ENCODE measurements at regions not wholly inside any gene's neighbourhood (a gene's known extent, or its start where the extent isn't known, plus 50 kb on each side); places are given as distances from the start of the nearest gene placed in this dataset.
"Not testable (repeated sequence)": the region's sequence is repeated elsewhere in the genome, so short reads cannot be mapped to it uniquely, and the experiment has no call there.

DNA sequence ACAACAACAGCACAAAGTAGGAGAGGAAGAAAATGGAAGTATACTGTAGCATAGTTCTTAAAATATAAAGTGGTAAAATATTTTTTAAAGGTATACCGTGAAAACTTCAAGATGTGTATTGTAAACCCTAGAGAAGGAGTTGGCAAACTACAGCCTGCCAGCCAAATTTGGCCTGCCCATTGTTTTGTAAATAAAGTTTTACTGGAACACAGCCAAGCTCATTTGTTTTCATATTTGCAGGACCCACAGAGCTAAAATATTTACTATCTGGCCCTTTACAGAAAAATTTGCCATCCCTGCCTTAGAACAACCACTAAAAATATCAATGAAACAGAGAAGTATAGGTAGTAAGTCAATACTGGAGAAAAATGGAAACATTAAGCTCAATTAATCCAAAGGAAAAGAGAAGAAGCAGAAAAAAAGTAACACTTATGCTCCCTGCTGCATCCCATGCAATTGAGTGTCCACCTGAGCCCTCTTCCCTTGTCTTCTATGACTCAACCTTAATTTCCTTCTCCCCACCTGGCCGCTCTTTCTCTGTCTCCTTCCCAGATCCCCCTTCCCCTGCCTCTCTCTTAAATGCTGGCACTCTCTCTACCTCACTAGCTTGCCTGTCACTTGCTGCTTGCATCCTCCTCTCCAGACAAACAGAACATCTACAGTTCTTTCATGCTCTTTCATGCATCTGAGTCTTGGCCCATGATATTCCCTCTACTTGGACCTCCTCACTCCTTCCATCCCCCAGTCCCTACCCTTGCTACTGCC, 50.6 kb upstream of the FER start:
- Mint-ChIP-seq H3K36me3 (ENCODE audit: low read depth) (no peaks in the 10 kb centered on the region), H3K9me3 (no peaks in the 10 kb centered on the region), H3K27ac (no peak overlapping the region), H3K27me3 (ENCODE audit: low read depth, poor library complexity) (no peaks in the 10 kb centered on the region), H3K4me3 (no peak overlapping the region), H3K4me1 (no peaks in the 10 kb centered on the region)
- no peak for DNase-seq
- TF ChIP-seq, protein P1, sequence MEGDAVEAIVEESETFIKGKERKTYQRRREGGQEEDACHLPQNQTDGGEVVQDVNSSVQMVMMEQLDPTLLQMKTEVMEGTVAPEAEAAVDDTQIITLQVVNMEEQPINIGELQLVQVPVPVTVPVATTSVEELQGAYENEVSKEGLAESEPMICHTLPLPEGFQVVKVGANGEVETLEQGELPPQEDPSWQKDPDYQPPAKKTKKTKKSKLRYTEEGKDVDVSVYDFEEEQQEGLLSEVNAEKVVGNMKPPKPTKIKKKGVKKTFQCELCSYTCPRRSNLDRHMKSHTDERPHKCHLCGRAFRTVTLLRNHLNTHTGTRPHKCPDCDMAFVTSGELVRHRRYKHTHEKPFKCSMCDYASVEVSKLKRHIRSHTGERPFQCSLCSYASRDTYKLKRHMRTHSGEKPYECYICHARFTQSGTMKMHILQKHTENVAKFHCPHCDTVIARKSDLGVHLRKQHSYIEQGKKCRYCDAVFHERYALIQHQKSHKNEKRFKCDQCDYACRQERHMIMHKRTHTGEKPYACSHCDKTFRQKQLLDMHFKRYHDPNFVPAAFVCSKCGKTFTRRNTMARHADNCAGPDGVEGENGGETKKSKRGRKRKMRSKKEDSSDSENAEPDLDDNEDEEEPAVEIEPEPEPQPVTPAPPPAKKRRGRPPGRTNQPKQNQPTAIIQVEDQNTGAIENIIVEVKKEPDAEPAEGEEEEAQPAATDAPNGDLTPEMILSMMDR (IDR thresholded peaks at IDR 0.05), result no peak

DNA sequence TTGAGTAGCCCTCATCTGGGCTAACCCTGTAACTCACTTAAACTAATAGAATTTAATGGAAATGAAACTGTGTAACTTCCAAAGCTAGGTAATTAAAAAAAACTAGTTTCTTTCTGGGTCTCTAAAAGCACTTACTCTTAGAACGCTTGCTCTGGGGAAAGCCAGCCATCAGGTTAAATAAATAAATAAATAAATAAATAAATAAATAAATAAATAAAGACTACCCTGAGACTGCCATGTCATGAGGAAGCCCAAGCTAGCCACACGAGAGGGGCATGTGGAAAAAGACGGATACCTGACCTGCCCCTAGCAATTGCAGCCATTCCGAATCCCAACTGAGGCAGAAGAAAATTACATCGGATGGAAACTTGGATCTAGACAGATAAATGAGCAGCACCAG, 51.3 kb upstream of the FER start:
- TF ChIP-seq, protein P1 (IDR thresholded peaks at IDR 0.05), result no peak

DNA sequence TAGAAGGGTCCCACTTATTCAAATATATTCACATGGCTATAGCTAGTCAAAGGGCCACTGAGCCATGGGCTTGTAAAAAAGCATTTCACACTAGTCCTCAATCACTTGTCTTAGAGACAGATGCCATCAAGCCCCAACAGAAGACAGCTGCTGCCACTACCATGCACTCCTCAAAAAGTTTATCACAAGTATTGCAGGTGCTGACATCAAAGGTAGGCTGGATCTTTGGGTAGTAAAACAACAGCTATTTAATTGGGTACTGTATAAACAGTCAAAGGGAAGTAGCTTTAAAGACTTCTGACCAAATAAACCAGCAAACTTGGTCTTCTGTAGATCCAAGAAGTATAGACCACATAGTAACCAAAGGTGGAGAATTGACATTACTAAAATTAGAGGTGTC, 59.2 kb upstream of the FER start:
- peaks cover 13% of the 10 kb centered on the region for H3K4me1 Mint-ChIP-seq

More for the DNA sequence above, 51.3 kb upstream of the FER start:
- Mint-ChIP-seq H3K27ac (no peak overlapping the region), H3K36me3 (ENCODE audit: low read depth) (no peaks in the 10 kb centered on the region), H3K4me3 (no peak overlapping the region), H3K27me3 (ENCODE audit: low read depth, poor library complexity) (no peaks in the 10 kb centered on the region), H3K9me3 (no peaks in the 10 kb centered on the region), H3K4me1 (no peaks in the 10 kb centered on the region)
- no peak for DNase-seq

DNA sequence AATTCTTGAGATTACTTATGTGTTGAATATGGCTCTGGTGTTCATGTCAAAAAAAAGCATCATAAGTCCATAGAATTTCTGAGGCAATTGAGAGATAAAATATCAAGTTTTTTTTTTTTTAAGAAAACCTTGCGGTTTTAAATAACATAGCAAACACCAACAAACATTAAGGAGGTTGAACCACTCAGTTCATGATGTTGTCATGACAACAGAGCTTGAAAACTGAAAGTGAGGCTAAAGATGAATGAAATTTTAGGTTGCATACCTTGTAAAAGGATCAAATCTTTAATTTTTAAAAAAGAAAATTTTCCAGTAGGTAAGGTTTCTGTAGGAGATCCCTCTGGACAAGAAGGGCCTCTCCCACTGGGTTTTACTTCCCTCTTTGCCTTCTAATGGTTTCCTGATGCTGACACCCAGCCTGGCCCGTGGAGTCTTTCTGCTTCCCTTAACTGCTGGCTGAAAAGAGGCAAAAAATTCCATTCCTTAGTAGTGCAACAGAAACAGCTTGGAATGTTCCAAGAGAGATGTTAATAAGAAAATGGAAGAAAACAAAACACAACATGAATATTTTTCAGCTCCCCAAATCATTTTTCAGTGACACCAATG, 60.0 kb upstream of the FER start:
- no peaks in the 10 kb centered on the region for H3K27me3 Mint-ChIP-seq (ENCODE audit: low read depth, poor library complexity)
- no peaks in the 10 kb centered on the region for H3K9me3 Mint-ChIP-seq
- H3K4me1 Mint-ChIP-seq, result peaks cover 13% of the 10 kb centered on the region
- H3K27ac Mint-ChIP-seq, result peak overlapping the region; percentile 47
- no peak overlapping the region for H3K4me3 Mint-ChIP-seq
- TF ChIP-seq, protein P1 (IDR thresholded peaks at IDR 0.05), result no peak
- no peaks in the 10 kb centered on the region for H3K36me3 Mint-ChIP-seq (ENCODE audit: low read depth)
- no peak for DNase-seq

More for the DNA sequence above, 59.2 kb upstream of the FER start:
- no peaks in the 10 kb centered on the region for H3K9me3 Mint-ChIP-seq
- no peak overlapping the region for H3K27ac Mint-ChIP-seq
- H3K4me3 Mint-ChIP-seq, result no peak overlapping the region
- TF ChIP-seq, protein P1 (IDR thresholded peaks at IDR 0.05), result no peak
- no peaks in the 10 kb centered on the region for H3K27me3 Mint-ChIP-seq (ENCODE audit: low read depth, poor library complexity)
- DNase-seq, result no peak
- no peaks in the 10 kb centered on the region for H3K36me3 Mint-ChIP-seq (ENCODE audit: low read depth)

DNA sequence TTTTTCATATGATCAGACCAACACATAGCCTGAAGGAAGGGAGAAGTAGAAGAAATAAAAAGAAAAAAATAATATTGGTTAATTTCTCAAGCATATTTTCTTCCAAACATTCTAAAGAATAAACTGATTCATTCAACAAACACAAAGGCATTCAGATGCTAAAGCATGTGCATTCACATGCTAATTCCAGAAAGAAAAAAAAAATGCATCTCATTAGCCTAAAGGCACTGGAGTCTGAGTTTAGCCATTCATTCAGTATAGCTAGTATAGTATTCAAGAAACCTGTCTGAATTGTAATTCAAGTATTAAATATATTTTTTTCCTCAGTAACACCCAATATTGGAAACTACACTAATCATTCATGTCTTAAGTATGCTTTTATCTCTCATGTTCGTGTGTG, 61.0 kb upstream of the FER start:
- no peak for DNase-seq
- Mint-ChIP-seq H3K9me3 (no peaks in the 10 kb centered on the region), H3K36me3 (ENCODE audit: low read depth) (no peaks in the 10 kb centered on the region), H3K27me3 (ENCODE audit: low read depth, poor library complexity) (no peaks in the 10 kb centered on the region), H3K4me3 (no peak overlapping the region), H3K27ac (no peak overlapping the region), H3K4me1 (peaks cover 13% of the 10 kb centered on the region)
- TF ChIP-seq, protein P1 (IDR thresholded peaks at IDR 0.05), result no peak

DNA sequence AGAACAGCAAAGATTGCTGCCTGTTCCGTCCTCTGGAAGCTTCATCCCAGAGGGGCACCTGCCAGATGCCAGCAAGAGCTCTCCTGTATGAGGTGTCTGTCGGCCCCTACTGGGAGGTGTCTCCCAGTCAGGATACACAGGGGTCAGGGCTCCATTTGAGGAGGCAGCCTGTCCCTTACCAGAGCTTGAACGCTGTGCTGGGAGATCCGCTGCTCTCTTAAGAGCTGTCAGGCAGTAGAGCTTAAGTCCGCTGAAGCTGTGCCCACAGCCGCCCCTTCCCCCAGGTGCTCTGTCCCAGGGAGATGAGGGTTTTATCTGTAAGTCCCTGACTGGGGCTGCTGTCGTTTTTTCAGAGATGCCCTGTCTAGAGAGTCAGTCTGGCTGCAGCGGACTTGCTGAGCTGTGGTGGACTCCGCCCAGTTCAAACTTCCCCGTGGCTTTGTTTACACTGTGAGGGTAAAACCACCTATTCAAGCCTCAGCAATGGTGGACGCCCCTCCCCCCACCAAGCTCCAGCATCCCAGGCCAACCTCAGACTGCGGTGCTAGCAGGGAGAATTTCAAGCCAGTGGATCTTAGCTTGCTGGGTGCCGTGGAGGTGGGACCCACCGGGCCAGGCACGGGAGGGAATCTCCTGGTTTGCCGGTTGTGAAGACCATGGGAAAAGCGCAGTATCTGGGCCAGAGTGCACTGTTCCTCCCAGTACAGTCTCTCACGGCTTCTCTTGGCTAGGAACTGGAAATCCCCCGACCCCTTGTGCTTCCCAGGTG, 62.1 kb upstream of the FER start:
- not testable (repeated sequence) for H3K36me3 Mint-ChIP-seq (ENCODE audit: low read depth); H3K9me3 Mint-ChIP-seq; H3K27me3 Mint-ChIP-seq (ENCODE audit: low read depth, poor library complexity); H3K27ac Mint-ChIP-seq
- Mint-ChIP-seq H3K4me1 (peaks cover 13% of the 10 kb centered on the region), H3K4me3 (peak overlapping the region; percentile 36)
- peak; percentile 37 for DNase-seq
